ENCODE measurements at regions not wholly inside any gene's neighbourhood (a gene's known extent, or its start where the extent isn't known, plus 50 kb on each side); places are given as distances from the start of the nearest gene placed in this dataset.

- TF ChIP-seq CTCF (conservative IDR thresholded peaks at IDR 0.05 in 1 of 2, IDR thresholded peaks at IDR 0.05 in 1 of 2; ENCODE audit: extremely low read depth in 1 of 2, insufficient read depth in 1 of 2, low read depth in 1 of 2, low read length in 2 of 2) (no peak), EZH2 (IDR thresholded peaks at IDR 0.05; ENCODE audit: borderline replicate concordance, low read length) (no peak)
These were observed 57.0 kb upstream of the ITGA11 start for GRCh38 chr15:68488966-68489365.
